GM18868 (cell line): ENCODE measurements at regions not wholly inside any gene's neighbourhood (a gene's known extent, or its start where the extent isn't known, plus 50 kb on each side); places are given as distances from the start of the nearest gene placed in this dataset.
"Not testable (repeated sequence)": the region's sequence is repeated elsewhere in the genome, so short reads cannot be mapped to it uniquely, and the experiment has no call there.

Experiments
- ATAC-seq: cut with Tn5 transposase; IDR thresholded peaks from one replicate; pipeline ENCODE4 v1.9.1; 2021; ENCODE audit warnings: mild to moderate bottlenecking, moderate library complexity; ENCODE audit not compliant: unreplicated experiment

DNA sequence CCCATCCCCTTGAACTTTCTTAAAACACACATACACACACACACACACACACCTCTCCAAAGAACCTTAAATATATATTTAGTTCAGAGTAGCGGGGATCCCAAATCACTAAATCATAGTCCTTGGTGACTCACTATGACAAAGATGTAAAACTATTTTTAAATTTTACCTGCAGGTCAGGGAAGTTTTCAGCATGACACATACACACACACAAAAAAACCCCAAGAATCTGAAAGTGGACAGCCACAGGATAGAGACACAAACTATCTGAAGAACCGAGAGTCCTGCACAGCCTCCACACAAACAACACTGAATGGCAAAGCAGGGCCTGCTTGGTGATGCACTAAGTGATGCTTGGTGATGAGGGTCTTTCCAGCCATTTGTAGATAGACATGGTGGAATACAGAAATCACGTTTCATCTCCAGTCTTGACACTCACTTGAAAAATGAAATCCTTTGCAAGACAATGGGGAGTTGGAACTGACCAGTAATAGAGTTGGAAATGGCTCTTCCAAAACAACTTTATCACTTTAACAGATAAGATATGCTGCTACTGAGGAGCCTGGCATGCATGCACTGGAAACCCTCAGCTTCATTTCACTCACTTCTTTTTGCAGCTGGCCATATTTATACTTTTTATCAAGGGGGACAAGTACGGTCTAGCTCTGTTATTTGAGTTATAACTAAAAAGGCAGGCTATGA lies 307.3 kb downstream of the RAPGEF2 start:
- peak; percentile 75 for ATAC-seq

GRCh38 chr4:159410891-159411290 lies 308.0 kb downstream of the RAPGEF2 start:
- ATAC-seq, result no peak

DNA sequence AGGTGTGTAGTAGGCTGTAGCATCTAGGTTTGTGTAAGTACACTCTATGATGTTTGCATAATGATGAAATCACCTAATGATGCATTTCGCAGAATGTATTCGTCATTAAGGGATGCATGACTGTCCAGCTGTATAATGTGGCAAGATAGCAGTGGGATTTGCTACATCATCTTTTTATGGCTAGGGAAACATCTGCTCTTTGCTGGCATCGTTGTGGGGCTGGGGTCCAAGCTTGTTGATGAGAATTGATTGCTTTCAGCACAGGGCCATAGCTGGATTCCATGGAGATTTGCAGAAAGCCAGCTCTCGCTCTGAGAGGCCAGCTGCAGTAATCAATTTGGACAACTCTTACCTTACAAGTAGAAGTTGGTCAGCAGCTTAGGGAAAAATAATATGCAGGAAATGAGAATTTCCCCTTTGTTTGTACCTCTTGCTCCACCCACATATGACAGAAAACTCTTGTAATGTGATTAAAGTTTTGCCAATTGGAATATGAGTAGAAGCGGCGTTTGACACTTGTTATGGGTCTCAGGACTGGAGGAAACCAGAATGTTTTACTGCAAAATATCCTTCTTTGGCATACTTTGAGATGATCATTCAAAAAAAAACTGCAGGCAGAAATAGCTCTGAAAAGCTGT lies 310.5 kb downstream of the RAPGEF2 start:
- no peak for ATAC-seq

DNA sequence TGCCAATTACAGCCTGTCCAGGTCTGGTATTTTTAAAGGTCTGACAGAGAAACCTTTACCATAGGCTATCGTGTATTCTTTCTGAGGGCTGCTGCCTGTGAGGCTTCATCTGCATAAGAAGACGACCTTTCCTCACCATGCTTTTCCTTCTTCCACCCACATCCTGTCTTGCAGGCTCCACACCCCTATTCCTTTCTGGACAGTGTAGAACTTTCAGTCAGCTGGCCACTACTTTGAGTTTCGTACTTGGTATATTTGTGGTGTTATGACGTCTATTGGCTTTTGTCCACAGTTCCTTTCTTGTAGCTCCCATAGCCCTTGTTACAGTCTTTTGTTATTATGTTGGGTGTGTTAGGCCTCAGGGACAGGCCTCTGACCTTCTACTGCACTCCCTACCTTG lies 311.4 kb downstream of the RAPGEF2 start:
- no peak for ATAC-seq

GRCh38 chr4:159416073-159416472 lies 313.2 kb downstream of the RAPGEF2 start:
- no peak for ATAC-seq

GRCh38 chr4:159416996-159417395 lies 314.1 kb downstream of the RAPGEF2 start:
- ATAC-seq, result no peak

- ATAC-seq, result no peak
Measured at GRCh38 chr4:159420162-159421057, 317.5 kb downstream of the RAPGEF2 start.

GRCh38 chr4:159421058-159421419 lies 318.2 kb downstream of the RAPGEF2 start:
- not testable (repeated sequence) for ATAC-seq

GRCh38 chr4:159422019-159422418 lies 319.1 kb downstream of the RAPGEF2 start:
- ATAC-seq, result peak; percentile 43

DNA sequence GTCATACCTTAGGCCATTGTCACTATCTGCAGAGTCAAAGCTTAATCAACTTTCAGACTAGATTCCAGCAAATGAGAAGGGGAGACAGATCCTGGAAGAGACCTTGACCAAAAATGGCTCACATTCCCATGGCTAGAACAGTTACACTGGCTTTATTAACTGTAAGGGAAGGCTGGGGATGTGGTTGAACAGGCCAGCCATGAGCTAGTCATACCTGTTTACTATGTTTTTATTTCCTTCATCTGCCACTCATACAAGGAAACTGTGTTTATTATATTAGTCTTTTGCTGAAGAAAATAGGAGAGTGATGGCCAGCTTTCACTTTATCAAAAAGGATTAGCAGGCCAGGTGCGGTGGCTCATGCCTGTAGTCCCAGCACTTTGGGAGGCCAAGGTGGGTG lies 319.7 kb downstream of the RAPGEF2 start:
- ATAC-seq, result no peak

GRCh38 chr4:159425737-159426305 lies 322.9 kb downstream of the RAPGEF2 start:
- ATAC-seq, result no peak

GRCh38 chr4:159428293-159428692 lies 325.4 kb downstream of the RAPGEF2 start:
- ATAC-seq, result no peak

GRCh38 chr4:159428975-159429692 lies 326.3 kb downstream of the RAPGEF2 start:
- ATAC-seq, result peak; percentile 39

GRCh38 chr4:159429693-159430035 lies 326.8 kb downstream of the RAPGEF2 start:
- peak; percentile 45 for ATAC-seq

GRCh38 chr4:159430896-159431295 lies 328.0 kb downstream of the RAPGEF2 start:
- ATAC-seq, result no peak

GRCh38 chr4:159432436-159432835 lies 329.6 kb downstream of the RAPGEF2 start:
- no peak for ATAC-seq

DNA sequence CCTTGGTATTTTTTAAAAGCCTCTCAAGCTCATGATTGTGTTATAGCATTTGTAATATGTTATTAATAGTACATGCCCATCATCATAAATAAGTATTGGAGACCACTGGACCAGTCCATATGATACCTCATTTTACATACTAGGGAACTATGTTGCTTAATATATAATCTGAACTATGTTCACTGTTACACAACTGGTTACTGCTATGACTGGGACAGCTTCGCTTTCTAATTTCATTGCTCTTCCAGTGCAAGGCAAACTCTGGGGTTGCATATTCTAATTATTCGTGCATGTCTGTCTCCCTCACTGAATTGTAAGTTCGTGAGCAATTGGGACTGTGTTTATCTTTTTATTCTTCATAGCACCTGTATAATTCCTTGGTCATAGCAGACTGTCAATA lies 330.5 kb downstream of the RAPGEF2 start:
- no peak for ATAC-seq

- no peak for ATAC-seq
Measured at GRCh38 chr4:159434114-159434870, 331.4 kb downstream of the RAPGEF2 start.

GRCh38 chr4:159434871-159435241 lies 332.0 kb downstream of the RAPGEF2 start:
- ATAC-seq, result no peak

DNA sequence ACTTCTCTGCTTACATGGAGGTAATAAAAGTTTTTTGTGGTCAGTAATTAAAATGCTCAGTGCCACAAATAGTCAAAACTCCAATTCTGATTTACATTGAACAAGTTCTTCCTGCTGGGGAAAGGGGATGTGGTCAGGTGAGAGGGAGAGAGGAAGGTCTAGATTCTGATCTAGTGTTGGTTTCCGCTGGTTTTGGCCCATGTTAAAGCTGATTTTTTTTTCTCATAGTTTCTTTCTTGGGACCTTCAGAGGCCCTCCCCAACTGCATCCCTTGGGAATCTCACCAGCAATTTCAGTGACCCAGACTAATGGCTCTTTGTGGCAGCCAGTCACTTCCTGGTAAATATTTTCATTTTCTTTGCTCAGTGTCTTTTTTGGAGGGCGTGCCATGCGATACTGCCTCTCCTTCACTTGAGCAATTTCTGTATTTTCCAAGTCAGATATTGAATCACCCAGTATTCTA lies 332.7 kb downstream of the RAPGEF2 start:
- peak; percentile 54 for ATAC-seq
